ENCODE measurements at regions not wholly inside any gene's neighbourhood (a gene's known extent, or its start where the extent isn't known, plus 50 kb on each side); places are given as distances from the start of the nearest gene placed in this dataset.

DNA sequence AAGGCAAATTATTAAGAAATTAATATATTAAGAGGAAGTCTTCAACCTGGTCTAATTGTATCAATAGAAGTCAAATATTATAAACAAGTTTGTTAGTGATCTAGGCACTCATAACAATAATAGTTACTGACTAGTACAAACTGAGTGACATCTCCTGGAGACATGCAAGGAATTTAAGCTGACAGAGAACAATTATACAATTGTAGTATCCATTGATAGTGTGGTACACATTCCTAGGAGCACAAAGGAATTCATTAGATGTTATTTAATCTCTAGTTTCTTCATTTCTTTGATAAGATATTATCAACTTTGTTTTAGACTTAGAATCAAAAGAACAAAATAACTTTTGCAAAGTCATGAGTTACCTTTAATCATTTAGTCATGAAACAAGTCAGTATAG lies 1048.6 kb downstream of the PCDH7 start:
- TF ChIP-seq, protein P1, sequence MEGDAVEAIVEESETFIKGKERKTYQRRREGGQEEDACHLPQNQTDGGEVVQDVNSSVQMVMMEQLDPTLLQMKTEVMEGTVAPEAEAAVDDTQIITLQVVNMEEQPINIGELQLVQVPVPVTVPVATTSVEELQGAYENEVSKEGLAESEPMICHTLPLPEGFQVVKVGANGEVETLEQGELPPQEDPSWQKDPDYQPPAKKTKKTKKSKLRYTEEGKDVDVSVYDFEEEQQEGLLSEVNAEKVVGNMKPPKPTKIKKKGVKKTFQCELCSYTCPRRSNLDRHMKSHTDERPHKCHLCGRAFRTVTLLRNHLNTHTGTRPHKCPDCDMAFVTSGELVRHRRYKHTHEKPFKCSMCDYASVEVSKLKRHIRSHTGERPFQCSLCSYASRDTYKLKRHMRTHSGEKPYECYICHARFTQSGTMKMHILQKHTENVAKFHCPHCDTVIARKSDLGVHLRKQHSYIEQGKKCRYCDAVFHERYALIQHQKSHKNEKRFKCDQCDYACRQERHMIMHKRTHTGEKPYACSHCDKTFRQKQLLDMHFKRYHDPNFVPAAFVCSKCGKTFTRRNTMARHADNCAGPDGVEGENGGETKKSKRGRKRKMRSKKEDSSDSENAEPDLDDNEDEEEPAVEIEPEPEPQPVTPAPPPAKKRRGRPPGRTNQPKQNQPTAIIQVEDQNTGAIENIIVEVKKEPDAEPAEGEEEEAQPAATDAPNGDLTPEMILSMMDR (IDR thresholded peaks at IDR 0.05) = no peak
- TF ChIP-seq POLR2A (IDR thresholded peaks at IDR 0.05) = no peak

All from adrenal gland (tissue), 5 donors.